T47D (cell line): ENCODE measurements at regions not wholly inside any gene's neighbourhood (a gene's known extent, or its start where the extent isn't known, plus 50 kb on each side); places are given as distances from the start of the nearest gene placed in this dataset.
A peak's percentile ranks its signal among the peaks of the same experiment; 100 is the strongest.

Source experiments
- DNase-seq, 2 experiments: peaks; one replicate each; pipeline versions ENCODE4 v3.0.0 to v3.0.0-alpha.2; 2011 to 2012; ENCODE audit warnings: low read depth in 1 of 2, low spot score in 1 of 2
- JUND ChIP-seq: IDR thresholded peaks from 2 replicates; pipeline ENCODE4 v1.6.1; 2012; ENCODE audit warnings: low read depth
- in situ Hi-C: cut with HindIII; loops from 2 replicates; pipeline ENCODE4 v1.10.0; 2016; ENCODE audit warnings: low sequenced_read_pairs, low pct_unique_long_range_greater_than_20kb

DNA sequence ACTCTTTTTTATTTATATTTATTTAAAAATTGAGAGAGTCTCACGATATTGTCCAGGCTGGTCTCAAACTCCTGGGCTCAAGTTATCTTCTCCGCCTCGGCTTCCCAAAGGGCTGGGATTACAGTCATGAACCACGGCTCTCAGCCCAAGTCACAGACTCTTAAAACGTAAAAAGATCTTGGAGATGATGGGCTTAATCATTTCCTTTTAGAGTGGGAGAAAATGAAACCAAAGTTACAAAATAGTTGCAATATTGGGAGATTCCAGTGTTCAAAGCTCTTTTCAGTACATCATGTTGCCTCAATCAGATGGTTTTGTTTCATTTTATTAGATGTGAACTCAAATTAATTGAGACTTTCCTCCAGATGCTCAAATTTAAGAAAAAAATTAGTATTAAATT, 151.4 kb upstream of the XPO1 start:
- TF ChIP-seq JUND, result no peak
- DNase-seq, result no peak
- in situ Hi-C loops, result no loop called here

- DNase-seq, result no peak
- TF ChIP-seq JUND, result no peak
- in situ Hi-C loops, result no loop called here
These were observed 150.5 kb upstream of the XPO1 start for GRCh38 chr2:61688369-61689334.

- peak in 1 of 2 experiments; percentile 55 for DNase-seq
- in situ Hi-C loops, result no loop called here
- no peak for TF ChIP-seq JUND
These were observed 140.9 kb upstream of the XPO1 start for GRCh38 chr2:61679096-61679495.

GRCh38 chr2:61677942-61678341, 139.8 kb upstream of the XPO1 start:
- no peak for TF ChIP-seq JUND
- in situ Hi-C loops, result no loop called here
- no peak for DNase-seq

GRCh38 chr2:61677306-61677705, 139.2 kb upstream of the XPO1 start:
- no peak for DNase-seq
- TF ChIP-seq JUND, result no peak
- in situ Hi-C loops, result no loop called here

- in situ Hi-C loops, result no loop called here
- DNase-seq, result no peak
- no peak for TF ChIP-seq JUND
These were observed 137.0 kb upstream of the XPO1 start for GRCh38 chr2:61675204-61675603.

DNA sequence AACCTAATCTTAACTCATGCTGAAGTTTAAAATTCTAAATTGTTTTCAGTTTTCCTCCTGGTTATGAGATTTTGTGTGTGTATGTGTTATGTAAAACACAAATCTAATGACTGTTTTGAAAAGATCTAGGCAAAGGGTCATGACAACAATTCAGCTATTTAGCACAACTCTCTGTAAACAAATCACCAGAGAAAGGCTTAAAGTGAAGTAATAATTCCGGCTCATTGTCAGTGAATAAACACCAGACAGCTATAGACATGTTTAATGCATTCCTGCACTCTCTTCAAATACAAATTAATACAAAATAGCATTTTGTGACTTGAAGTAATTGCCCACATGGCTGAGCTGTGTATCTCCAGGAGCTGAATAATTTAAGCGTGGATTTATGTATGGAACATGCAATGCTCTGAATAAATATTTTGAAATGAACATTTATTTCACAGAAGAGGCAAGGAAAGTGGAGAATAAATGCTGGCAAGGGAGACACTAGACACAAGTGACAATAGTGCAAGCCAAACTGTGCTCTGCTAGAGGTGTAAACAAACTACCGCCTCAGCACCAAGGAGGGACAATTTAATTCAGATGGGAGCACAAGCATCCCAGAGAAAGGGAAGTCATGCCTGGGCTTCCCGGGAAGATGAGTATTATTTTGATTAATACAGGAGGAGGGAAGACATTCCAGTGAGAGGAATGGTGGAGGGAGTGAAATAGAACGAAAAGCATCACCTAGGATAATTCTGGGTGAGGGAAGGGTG, 133.6 kb upstream of the XPO1 start:
- peak in 1 of 2 experiments; percentile 39 for DNase-seq
- in situ Hi-C loops, result no loop called here
- TF ChIP-seq JUND, result no peak

DNA sequence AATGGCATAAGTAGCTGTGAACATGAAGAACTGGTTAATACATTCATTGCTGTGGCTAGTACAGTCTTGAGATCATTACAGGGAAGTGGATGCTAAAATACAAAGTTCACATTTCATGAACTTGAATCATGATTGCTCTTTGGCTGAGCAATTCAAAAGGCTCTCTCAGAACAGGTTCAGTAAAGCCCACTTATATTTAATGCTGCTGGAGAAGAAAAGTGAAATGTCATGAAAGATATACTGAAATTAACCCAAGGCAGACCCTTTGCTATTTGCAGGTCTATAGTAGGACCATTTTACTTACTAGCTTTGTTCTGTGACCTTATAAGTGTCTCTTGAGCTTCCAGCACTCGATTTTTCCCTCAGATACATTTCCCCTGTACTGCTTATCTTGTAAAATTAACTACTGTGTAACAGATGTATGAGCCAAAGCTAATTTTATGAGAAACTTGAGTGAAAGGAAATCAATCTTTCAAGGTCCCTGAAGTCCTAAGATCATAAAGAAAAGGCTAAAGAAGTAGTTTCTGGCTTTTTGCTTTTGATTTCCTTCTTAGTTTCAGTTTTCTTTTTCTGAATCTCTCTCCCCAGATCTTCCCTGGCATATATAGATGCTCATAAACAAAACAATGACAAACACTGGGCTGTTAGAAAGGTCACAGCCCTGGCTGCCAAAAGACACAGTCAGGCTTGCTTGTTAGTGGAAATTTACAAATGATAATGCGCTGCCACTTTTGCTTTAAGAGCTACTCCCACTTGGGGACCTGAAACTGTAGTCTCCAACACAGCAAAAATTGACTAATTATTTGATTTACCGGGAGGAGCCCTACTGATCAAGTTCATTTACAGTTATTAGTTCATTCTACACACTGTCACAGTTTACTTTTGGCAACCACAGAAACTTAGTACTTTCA, 132.7 kb upstream of the XPO1 start:
- in situ Hi-C loops, result no loop called here
- TF ChIP-seq JUND, result no peak
- DNase-seq, result peak in 1 of 2 experiments; percentile 31

DNA sequence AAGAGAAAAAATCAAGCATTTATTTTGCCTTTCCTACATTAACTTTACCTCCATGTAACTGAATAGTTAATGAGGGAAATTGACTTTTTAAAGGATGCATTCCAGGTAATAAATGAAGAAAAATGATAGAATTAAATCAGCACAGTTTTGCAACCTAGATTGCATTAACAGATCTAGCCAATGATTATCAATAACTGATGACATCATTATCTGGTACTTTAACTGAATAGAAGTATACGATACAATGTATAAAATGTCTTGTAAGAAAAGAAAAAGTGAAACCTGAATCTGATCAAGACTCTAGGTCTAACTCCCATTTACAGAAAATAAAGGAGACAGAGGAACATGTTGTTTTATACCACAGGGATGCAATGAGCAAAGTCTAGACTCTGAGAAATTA, 126.0 kb upstream of the XPO1 start:
- in situ Hi-C loops, result no loop called here
- no peak for DNase-seq
- no peak for TF ChIP-seq JUND

GRCh38 chr2:61662990-61663389, 124.8 kb upstream of the XPO1 start:
- in situ Hi-C loops, result no loop called here
- TF ChIP-seq JUND, result no peak
- no peak for DNase-seq

DNA sequence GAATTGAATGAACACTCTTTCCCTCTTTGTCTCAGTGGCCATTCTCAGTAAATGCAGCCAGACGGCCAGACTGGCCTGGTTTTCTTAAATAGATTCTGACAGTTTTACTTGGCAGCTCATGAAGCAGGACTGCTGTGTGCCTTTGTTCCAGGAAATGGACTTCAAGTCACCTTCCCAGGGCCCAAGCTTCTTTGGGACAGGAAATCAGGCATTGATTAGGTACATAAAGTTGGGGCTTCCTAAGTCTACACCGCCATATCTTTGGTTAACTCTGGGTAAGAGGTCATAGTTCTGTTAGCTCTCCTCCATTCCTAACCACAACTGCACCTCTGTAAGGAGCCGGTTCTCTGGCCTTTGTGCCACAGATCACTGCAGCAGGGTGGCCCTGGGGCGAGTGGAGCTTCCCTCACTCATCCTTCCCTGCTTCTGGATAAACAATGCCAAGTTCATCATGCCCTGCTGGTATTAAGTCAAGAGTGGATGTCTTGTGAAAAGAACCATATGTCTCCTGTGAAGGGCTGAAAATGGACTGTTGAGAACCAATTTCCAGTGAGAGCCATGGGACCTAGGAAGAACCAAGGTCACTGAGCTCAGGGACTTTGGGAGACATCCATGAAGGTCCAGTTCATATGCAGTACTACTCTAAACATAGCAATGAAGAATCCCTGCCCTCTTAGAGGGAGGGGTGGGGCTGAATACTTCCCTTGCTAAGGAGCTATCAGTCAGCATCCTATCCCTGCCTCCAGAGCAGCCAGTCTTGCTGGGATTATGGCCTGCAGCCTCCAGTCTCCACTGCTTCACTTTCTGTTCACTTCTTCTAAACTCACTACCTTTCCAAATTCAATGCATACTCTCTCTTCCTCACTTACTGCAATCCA, 122.6 kb upstream of the XPO1 start:
- in situ Hi-C loops, result no loop called here
- DNase-seq, result peak in 1 of 2 experiments; percentile 22
- TF ChIP-seq JUND, result no peak
